WTC11 (cell line): ENCODE measurements at regions not wholly inside any gene's neighbourhood (a gene's known extent, or its start where the extent isn't known, plus 50 kb on each side); places are given as distances from the start of the nearest gene placed in this dataset.
A peak's percentile ranks its signal among the peaks of the same experiment; 100 is the strongest.

Experiments
- ATAC-seq: fragments of 200-7000 bp; cut with Tn5 transposase; 2 replicates; pipeline ENCODE4 v1.10.0; 2021; ENCODE audit warnings: mild to moderate bottlenecking, moderate library complexity
- CTCF ChIA-PET: fragments of 300-600 bp; sonication (Branson Sonifier 250); formaldehyde crosslinking; loops from one replicate; lab custom pipeline; 2021; ENCODE audit warnings: antibody characterized with exemption; lab: Charles Lee
- POLR2A ChIA-PET: fragments of 350-600 bp; sonication (Branson Sonifier 250); formaldehyde crosslinking; loops from one replicate; lab custom pipeline; 2021; ENCODE audit warnings: antibody characterized with exemption; lab: Charles Lee
- DNase-seq: peaks from one replicate; pipeline ENCODE4 v3.0.0; 2021; ENCODE audit warnings: low spot score
- H3K27ac Mint-ChIP-seq: 2 replicates; pipeline ENCODE4 v1.8.0; 2021; ENCODE audit warnings: mixed read lengths
- H3K27me3 Mint-ChIP-seq: 2 replicates; pipeline ENCODE4 v1.8.0; 2021; ENCODE audit warnings: low read depth, mild to moderate bottlenecking, moderate library complexity, mixed read lengths
- H3K36me3 Mint-ChIP-seq: 2 replicates; pipeline ENCODE4 v1.8.0; 2021; ENCODE audit warnings: mixed read lengths
- H3K4me1 Mint-ChIP-seq: 2 replicates; pipeline ENCODE4 v1.8.0; 2022; ENCODE audit warnings: mixed read lengths
- H3K4me3 Mint-ChIP-seq: 2 replicates; pipeline ENCODE4 v1.8.0; 2021; ENCODE audit warnings: mild to moderate bottlenecking, moderate library complexity, mixed read lengths
- H3K9me3 Mint-ChIP-seq: 2 replicates; pipeline ENCODE4 v1.8.0; 2021; ENCODE audit warnings: mixed read lengths
- ESRRA ChIP-seq: sonication (generic); formaldehyde crosslinking; IDR thresholded peaks from 2 replicates; pipeline ENCODE4 v1.8.1; 2022; ENCODE audit warnings: mild to moderate bottlenecking, missing genetic modification reagents, borderline replicate concordance
- GTF2I ChIP-seq: fragments of 250-450 bp; sonication (Bioruptor Pico); conservative IDR thresholded peaks from 2 replicates; pipeline ENCODE4 v1.4.0; 2021; ENCODE audit warnings: mild to moderate bottlenecking
- JUN ChIP-seq: sonication (generic); formaldehyde crosslinking; IDR thresholded peaks from 2 replicates; pipeline ENCODE4 v1.8.0; 2023; ENCODE audit warnings: mild to moderate bottlenecking, missing genetic modification reagents
- NFYB ChIP-seq: sonication (generic); formaldehyde crosslinking; conservative IDR thresholded peaks from 2 replicates; pipeline ENCODE4 v1.8.0; 2022; ENCODE audit warnings: low read depth, missing genetic modification reagents
- PRRX2 ChIP-seq: fragments of 250-450 bp; sonication (Bioruptor Pico); IDR thresholded peaks from 2 replicates; pipeline ENCODE4 v1.8.0; 2021; ENCODE audit warnings: mild to moderate bottlenecking
- SOX15 ChIP-seq: fragments of 250-450 bp; sonication (Bioruptor Pico); IDR thresholded peaks from 2 replicates; pipeline ENCODE4 v1.9.0; 2021; ENCODE audit warnings: mild to moderate bottlenecking
- SP1 ChIP-seq: sonication (generic); formaldehyde crosslinking; conservative IDR thresholded peaks from 2 replicates; pipeline ENCODE4 v1.8.1; 2022; ENCODE audit warnings: missing genetic modification reagents
- TCF7 ChIP-seq: sonication (generic); formaldehyde crosslinking; IDR thresholded peaks from 2 replicates; pipeline ENCODE4 v1.8.0; 2022; ENCODE audit warnings: mild to moderate bottlenecking, low read depth, missing genetic modification reagents, moderate library complexity
- ZNF416 ChIP-seq: fragments of 250-450 bp; sonication (Bioruptor Pico); IDR thresholded peaks from 2 replicates; pipeline ENCODE4 v1.9.0; 2021; ENCODE audit warnings: mild to moderate bottlenecking, inconsistent platforms
- TF ChIP-seq, protein P1 (sequence below): fragments of 250-450 bp; sonication (Bioruptor Pico); conservative IDR thresholded peaks from 2 replicates; pipeline ENCODE4 v1.9.0; 2021; ENCODE audit warnings: mild to moderate bottlenecking
- TF ChIP-seq, protein P2 (sequence below): sonication (generic); formaldehyde crosslinking; IDR thresholded peaks from 2 replicates; pipeline ENCODE4 v1.8.0; 2022; ENCODE audit warnings: missing genetic modification reagents
- TF ChIP-seq, protein P3 (sequence below): sonication (generic); formaldehyde crosslinking; IDR thresholded peaks from 2 replicates; pipeline ENCODE4 v1.8.1; 2023; ENCODE audit warnings: mild to moderate bottlenecking, moderate library complexity, missing genetic modification reagents
- TF ChIP-seq, protein P4 (sequence below): sonication (generic); formaldehyde crosslinking; IDR thresholded peaks from 2 replicates; pipeline ENCODE4 v1.8.0; 2023; ENCODE audit warnings: missing genetic modification reagents
- TF ChIP-seq, protein P5 (sequence below): sonication (generic); formaldehyde crosslinking; IDR thresholded peaks from 2 replicates; pipeline ENCODE4 v1.8.0; 2022; ENCODE audit warnings: mild to moderate bottlenecking, missing genetic modification reagents
- TF ChIP-seq, protein P6 (sequence below): sonication (generic); formaldehyde crosslinking; IDR thresholded peaks from 2 replicates; pipeline ENCODE4 v1.8.1; 2023; ENCODE audit warnings: mild to moderate bottlenecking, missing genetic modification reagents
- TF ChIP-seq, protein P7 (sequence below): sonication (generic); formaldehyde crosslinking; conservative IDR thresholded peaks from 2 replicates; pipeline ENCODE4 v1.8.1; 2023; ENCODE audit warnings: mild to moderate bottlenecking, low read depth, missing genetic modification reagents, moderate library complexity

DNA sequence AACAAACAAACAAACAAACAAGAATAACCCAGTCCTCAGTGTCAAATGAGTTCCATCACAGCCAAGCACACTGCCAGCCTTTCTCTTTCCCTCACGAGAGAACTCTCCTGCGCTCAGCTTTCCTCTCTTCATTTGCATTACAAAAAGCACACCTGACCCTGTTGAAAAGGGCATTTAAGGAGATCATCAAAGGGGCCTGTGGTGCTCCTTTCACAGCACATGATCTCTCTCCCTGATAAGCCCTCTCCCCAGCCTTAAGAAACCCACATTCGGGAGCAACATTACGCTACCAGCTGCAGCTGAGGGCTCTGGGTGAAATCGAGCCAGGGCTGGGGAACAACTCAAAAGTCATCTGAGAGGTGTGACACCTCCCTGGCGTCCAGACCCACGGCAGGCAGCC, 165.6 kb upstream of the TMCC3 start (continued):
- TF ChIP-seq, protein P1, sequence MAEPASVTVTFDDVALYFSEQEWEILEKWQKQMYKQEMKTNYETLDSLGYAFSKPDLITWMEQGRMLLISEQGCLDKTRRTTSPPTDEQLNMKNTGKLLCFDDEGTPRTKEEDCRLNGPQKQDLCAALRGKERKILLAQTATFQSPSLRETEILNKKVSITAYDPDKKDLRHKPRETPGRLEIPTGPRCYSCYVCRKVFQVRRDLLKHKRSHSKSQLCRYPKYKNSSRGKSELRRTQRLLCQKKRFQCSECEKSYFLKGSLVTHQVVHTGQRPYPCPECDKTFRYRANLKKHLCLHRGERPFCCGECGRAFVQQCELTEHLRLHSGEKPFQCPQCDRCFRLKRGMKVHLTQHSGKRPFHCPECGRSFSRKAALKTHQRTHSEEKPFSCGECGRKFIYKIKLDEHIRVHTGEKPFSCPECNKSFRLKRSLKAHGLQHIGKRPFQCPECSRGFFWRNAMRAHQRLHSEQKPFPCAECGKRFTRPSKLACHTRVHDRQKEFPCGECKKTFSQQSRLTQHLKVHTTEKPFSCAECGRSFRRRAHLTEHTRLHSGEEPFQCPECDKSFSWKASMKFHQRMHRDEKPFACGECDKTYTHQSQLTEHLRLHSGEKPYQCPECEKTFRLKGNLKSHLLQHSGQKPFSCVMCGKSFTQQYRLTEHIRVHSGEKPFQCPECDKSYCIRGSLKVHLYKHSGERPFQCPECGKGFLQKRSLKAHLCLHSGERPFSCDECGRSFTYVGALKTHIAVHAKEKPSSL: no peak
- TF ChIP-seq, protein P2, sequence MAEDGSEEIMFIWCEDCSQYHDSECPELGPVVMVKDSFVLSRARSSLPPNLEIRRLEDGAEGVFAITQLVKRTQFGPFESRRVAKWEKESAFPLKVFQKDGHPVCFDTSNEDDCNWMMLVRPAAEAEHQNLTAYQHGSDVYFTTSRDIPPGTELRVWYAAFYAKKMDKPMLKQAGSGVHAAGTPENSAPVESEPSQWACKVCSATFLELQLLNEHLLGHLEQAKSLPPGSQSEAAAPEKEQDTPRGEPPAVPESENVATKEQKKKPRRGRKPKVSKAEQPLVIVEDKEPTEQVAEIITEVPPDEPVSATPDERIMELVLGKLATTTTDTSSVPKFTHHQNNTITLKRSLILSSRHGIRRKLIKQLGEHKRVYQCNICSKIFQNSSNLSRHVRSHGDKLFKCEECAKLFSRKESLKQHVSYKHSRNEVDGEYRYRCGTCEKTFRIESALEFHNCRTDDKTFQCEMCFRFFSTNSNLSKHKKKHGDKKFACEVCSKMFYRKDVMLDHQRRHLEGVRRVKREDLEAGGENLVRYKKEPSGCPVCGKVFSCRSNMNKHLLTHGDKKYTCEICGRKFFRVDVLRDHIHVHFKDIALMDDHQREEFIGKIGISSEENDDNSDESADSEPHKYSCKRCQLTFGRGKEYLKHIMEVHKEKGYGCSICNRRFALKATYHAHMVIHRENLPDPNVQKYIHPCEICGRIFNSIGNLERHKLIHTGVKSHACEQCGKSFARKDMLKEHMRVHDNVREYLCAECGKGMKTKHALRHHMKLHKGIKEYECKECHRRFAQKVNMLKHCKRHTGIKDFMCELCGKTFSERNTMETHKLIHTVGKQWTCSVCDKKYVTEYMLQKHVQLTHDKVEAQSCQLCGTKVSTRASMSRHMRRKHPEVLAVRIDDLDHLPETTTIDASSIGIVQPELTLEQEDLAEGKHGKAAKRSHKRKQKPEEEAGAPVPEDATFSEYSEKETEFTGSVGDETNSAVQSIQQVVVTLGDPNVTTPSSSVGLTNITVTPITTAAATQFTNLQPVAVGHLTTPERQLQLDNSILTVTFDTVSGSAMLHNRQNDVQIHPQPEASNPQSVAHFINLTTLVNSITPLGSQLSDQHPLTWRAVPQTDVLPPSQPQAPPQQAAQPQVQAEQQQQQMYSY (CRISPR knock-in tag): no peak
- TF ChIP-seq JUN (no peak), SOX15 (CRISPR knock-in tag) (no peak), TCF7 (CRISPR knock-in tag) (no peak), ESRRA (no peak), ZNF416 (CRISPR knock-in tag) (no peak), SP1 (CRISPR knock-in tag) (no peak)
- TF ChIP-seq, protein P3, sequence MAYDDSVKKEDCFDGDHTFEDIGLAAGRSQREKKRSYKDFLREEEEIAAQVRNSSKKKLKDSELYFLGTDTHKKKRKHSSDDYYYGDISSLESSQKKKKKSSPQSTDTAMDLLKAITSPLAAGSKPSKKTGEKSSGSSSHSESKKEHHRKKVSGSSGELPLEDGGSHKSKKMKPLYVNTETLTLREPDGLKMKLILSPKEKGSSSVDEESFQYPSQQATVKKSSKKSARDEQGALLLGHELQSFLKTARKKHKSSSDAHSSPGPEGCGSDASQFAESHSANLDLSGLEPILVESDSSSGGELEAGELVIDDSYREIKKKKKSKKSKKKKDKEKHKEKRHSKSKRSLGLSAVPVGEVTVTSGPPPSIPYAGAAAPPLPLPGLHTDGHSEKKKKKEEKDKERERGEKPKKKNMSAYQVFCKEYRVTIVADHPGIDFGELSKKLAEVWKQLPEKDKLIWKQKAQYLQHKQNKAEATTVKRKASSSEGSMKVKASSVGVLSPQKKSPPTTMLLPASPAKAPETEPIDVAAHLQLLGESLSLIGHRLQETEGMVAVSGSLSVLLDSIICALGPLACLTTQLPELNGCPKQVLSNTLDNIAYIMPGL (CRISPR knock-in tag): no peak
- TF ChIP-seq, protein P4, sequence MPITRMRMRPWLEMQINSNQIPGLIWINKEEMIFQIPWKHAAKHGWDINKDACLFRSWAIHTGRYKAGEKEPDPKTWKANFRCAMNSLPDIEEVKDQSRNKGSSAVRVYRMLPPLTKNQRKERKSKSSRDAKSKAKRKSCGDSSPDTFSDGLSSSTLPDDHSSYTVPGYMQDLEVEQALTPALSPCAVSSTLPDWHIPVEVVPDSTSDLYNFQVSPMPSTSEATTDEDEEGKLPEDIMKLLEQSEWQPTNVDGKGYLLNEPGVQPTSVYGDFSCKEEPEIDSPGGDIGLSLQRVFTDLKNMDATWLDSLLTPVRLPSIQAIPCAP (CRISPR knock-in tag): no peak
- TF ChIP-seq, protein P5, sequence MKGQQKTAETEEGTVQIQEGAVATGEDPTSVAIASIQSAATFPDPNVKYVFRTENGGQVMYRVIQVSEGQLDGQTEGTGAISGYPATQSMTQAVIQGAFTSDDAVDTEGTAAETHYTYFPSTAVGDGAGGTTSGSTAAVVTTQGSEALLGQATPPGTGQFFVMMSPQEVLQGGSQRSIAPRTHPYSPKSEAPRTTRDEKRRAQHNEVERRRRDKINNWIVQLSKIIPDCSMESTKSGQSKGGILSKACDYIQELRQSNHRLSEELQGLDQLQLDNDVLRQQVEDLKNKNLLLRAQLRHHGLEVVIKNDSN (CRISPR knock-in tag): peak; percentile 86

DNA sequence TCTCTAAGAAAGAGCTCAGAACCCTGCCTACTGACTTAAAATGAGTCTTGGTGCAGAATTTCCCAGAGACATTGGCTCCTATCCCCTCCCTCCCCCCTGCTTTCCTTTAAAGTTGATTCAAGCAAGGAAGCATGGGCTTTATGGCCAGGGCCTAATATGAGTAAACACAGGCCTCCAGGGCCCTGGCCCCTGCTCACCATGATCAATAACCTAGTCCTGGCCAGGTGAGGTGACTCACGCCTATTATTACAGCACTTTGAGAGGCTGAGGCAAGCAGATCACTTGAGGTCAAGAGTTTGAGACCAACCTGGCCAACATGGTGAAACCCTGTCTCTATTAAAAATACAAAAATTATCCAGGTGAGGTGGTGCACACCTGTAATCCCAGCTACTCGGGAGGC, 165.1 kb upstream of the TMCC3 start:
- H3K4me1 Mint-ChIP-seq: peaks cover 29% of the 10 kb centered on the region
- ChIA-PET CTCF (interaction anchor here (0.6 to 2.6 kb wide), 3 partner anchors 59 to 223 kb away, joined by 3 to 17 read pairs (median 3); no protein-coding TSS in a partner anchor), POLR2A (no interaction called here)
- no peak for ATAC-seq
- H3K27ac Mint-ChIP-seq: no peak overlapping the region
- peaks cover 40% of the 10 kb centered on the region for H3K36me3 Mint-ChIP-seq
- H3K27me3 Mint-ChIP-seq: peaks cover 22% of the 10 kb centered on the region
- H3K4me3 Mint-ChIP-seq: peak overlapping the region; percentile 25; the same call in 1 of the 2 replicates
- H3K9me3 Mint-ChIP-seq: peaks cover 44% of the 10 kb centered on the region
- no peak for DNase-seq
- TF ChIP-seq NFYB (CRISPR knock-in tag): no peak
- TF ChIP-seq, protein P6, sequence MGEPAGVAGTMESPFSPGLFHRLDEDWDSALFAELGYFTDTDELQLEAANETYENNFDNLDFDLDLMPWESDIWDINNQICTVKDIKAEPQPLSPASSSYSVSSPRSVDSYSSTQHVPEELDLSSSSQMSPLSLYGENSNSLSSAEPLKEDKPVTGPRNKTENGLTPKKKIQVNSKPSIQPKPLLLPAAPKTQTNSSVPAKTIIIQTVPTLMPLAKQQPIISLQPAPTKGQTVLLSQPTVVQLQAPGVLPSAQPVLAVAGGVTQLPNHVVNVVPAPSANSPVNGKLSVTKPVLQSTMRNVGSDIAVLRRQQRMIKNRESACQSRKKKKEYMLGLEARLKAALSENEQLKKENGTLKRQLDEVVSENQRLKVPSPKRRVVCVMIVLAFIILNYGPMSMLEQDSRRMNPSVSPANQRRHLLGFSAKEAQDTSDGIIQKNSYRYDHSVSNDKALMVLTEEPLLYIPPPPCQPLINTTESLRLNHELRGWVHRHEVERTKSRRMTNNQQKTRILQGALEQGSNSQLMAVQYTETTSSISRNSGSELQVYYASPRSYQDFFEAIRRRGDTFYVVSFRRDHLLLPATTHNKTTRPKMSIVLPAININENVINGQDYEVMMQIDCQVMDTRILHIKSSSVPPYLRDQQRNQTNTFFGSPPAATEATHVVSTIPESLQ (CRISPR knock-in tag): no peak
- no peak for TF ChIP-seq PRRX2 (CRISPR knock-in tag)
- TF ChIP-seq, protein P3 (CRISPR knock-in tag): no peak
- no peak for TF ChIP-seq GTF2I
- TF ChIP-seq, protein P7, sequence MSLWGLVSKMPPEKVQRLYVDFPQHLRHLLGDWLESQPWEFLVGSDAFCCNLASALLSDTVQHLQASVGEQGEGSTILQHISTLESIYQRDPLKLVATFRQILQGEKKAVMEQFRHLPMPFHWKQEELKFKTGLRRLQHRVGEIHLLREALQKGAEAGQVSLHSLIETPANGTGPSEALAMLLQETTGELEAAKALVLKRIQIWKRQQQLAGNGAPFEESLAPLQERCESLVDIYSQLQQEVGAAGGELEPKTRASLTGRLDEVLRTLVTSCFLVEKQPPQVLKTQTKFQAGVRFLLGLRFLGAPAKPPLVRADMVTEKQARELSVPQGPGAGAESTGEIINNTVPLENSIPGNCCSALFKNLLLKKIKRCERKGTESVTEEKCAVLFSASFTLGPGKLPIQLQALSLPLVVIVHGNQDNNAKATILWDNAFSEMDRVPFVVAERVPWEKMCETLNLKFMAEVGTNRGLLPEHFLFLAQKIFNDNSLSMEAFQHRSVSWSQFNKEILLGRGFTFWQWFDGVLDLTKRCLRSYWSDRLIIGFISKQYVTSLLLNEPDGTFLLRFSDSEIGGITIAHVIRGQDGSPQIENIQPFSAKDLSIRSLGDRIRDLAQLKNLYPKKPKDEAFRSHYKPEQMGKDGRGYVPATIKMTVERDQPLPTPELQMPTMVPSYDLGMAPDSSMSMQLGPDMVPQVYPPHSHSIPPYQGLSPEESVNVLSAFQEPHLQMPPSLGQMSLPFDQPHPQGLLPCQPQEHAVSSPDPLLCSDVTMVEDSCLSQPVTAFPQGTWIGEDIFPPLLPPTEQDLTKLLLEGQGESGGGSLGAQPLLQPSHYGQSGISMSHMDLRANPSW (CRISPR knock-in tag): no peak
